GM19455 (cell line): ENCODE measurements at regions not wholly inside any gene's neighbourhood (a gene's known extent, or its start where the extent isn't known, plus 50 kb on each side); places are given as distances from the start of the nearest gene placed in this dataset.
"Not testable (repeated sequence)": the region's sequence is repeated elsewhere in the genome, so short reads cannot be mapped to it uniquely, and the experiment has no call there.

Experiments used
- ATAC-seq: cut with Tn5 transposase; IDR thresholded peaks from one replicate; pipeline ENCODE4 v1.9.1; 2021; ENCODE audit not compliant: unreplicated experiment

DNA sequence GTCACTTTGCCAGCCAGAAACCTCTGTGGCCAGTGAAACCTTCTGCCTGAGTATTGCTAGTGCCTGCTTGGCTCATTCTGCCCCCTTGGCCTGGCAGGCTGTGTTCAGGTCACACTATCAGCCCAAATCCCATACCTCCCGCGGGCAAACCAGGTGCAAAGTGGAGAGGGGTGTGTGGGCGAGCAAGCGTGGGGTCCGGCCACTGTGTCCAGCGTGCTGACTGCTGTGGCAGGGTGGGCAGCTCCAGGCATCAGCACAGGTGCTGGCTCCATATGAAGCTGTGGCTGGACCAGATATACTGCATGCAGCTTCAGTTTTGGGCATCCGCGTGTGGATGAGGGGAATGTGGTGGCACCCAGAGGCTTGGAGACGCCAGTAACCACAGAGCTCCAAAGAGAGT, 576.5 kb upstream of the EDIL3 start:
- ATAC-seq = no peak

GRCh38 chr5:84961903-84962302, 577.2 kb upstream of the EDIL3 start:
- no peak for ATAC-seq

DNA sequence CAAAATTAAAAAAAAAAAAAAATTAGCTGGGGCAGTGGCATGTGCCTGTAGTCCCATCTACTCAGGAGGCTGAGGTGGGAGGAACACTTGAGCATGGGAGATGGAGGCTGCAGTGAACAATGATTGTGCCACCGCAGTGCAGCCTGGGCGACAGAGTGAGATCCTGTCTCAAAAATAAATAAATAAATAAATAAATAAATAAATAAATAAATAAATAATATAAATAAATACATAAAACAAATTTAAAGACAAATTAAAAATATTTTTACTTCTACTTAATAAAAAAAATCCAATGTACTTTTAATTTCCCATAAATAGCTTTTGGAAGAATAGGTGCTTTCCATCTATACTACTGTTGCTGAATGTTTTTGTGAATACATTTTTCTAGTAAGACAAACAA, 598.4 kb upstream of the EDIL3 start:
- ATAC-seq = no peak

- no peak for ATAC-seq
Observed at GRCh38 chr5:84985148-84985547, 600.5 kb upstream of the EDIL3 start.

DNA sequence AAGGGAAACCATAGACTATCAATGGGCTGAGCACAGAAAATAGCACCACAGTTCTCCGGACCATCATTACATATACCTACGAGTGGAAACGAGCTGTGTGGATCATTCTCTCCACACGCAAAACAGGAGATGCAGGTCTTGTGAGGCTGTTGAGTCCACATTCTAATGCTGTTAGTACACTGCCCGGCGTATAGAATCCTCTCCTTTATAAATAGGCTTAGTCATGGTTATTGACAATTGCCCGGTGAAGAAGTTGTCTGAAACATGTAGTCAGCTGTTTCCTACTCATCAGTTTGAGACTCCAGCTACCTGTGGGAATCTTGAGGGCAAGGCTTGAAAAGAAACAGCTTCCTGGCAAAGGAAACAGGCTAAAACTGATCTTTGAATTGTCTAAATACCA, 602.0 kb upstream of the EDIL3 start:
- no peak for ATAC-seq

- ATAC-seq = no peak
Observed at GRCh38 chr5:85000671-85001070, 616.0 kb upstream of the EDIL3 start.

GRCh38 chr5:85002026-85002425, 617.3 kb upstream of the EDIL3 start:
- not testable (repeated sequence) for ATAC-seq

GRCh38 chr5:85010014-85010562, 625.4 kb upstream of the EDIL3 start:
- no peak for ATAC-seq

DNA sequence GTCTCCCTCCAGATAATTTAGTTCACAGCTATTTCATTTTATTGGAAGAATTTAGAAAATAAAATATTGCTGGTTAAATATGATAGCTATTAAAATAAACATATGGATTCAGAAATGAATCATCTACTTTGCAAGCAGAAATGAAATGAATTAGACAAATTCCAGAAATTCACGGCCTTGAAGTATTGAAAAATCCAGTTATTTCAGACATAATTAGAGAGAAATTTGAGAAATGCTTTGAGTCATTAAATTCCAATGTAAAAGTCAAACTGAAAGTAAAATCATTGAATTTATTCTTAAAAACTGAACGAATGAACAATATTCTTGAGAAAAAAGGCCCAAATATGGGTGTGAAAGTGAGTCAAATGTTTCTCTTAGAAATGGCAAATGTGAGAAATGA, 632.6 kb upstream of the EDIL3 start:
- no peak for ATAC-seq

DNA sequence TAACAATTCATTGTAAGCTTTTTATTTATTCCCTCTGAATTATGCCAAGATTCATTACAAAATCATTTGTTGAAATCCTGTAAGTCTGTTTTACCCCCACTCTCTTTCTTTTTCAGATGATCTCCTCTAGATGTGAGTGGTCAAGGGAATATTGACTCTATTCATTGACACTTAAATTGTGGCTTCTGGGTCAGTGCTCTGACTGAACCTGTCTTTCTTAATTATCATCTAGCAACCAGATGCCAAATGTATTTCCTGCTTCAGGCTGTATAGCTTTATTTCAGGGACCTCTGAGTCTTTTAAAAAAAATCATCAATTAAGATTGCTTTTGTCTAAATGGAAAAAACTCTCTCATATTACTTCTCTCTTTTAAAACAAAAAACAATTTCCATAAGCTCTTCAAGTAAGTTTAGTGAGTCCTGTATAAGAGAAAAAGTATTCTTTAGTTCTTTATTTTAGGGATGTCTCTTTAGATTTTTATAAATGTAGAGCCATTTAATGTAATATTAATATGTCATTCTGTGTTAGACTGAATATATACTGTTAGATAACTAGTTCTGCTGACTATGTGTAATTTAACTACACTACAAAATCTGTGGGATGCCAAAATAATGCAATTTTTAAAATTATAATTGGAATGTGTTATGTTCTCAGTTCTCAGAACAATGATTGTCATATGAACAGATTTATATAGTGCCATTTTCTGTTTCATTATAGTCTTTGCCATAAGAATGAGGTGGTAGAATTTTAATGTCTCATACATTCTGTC, 645.8 kb upstream of the EDIL3 start:
- no peak for ATAC-seq

DNA sequence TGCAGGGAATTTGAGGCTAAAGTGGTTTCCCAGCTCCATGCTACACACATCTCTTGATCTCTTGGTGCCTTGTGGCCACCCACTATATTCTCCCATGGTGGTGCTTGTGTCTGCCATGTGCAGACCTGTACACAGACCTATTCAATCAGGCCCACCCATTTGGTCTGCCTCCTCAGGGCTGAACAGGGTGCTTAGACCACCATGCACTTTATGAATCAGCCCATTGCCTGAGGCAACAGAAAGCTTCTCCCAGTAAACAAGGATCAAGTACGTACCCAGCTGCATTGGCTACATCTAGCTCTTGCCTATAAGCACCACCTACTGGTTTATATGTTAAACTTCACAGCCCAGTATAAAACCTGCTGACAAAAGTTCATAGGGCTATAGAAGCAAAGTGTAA, 664.3 kb upstream of the EDIL3 start:
- no peak for ATAC-seq

GRCh38 chr5:85052826-85053225, 668.1 kb upstream of the EDIL3 start:
- no peak for ATAC-seq

DNA sequence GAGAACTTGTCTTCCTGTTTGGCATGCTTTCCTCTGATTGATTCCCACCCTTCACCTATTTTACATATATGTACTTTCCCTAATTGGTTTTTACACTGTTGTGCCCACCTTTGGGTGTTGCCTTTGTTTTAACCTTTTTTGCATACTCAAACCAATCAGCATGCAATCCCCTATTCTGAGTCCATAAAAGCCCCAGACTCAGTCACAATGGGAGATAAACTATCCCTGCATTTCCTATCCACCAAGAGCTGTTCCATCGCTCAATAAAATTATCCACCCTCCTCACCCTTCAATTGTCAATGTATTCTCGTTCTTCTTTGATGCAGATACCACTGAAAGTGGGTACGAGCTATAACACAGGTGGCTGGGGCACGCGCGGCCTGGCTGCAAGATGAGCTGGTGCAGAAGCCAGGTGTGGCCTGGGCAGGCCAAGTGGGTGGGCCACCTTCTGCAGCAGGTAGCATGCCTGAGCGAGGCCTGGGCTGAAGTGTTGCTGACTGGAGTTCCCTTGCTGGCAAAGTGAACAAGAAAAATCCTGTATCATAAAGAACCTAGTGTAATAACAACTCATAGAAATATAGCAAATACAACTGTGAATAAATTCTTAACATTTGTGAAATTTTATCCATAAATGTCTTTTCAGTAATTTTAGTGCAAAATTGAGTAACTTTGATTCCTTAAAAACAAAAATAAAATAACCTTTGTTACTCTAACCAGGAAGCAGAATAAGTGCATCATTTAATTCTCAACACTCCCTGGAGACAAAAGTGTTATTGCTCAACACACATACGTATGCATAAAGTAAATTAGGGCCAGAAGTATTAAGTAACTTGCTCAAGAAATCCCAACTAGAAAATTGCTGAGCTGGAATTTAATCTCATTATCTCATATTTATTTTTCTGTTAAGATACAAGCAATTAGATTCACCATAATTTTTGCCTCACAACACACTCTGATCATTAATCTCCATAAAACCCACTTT, 685.3 kb upstream of the EDIL3 start:
- ATAC-seq = no peak

DNA sequence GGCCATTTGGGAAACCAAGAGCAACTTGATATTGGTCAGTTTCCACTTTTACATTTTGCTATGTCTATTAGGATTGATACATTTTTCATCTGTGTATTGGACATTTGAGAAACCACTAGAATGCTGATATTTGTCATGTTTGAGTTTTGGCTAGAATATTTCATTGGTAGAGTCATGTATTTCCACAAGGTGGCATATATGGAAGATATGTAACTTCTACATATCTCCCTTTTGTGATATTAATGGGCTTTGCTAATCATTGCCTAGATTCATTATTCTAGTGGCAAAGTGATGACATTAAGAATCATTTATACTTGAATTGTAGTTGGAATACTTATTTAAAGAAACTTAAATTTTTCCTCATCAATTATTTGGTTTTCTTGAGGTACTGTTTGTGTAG, 692.9 kb upstream of the EDIL3 start:
- no peak for ATAC-seq

DNA sequence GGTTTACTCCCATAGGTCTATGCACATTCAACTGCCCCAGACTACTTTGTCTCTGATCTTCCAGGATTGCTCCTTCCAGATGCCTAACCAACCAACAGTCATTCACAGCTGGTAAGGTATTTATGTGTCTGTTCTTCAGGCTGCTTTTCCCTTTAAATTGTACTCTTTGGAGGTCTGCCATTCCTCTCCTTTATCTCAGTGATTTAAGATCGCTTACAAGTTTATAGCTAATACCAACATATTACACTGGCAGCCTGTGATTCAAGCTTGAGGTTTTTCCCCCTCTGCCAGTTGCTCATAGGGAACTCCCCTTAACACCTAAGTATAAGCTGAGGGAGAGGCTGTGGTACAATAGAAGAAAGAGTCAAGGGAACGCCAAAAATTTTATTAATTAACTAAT, 711.7 kb upstream of the EDIL3 start:
- ATAC-seq = no peak

DNA sequence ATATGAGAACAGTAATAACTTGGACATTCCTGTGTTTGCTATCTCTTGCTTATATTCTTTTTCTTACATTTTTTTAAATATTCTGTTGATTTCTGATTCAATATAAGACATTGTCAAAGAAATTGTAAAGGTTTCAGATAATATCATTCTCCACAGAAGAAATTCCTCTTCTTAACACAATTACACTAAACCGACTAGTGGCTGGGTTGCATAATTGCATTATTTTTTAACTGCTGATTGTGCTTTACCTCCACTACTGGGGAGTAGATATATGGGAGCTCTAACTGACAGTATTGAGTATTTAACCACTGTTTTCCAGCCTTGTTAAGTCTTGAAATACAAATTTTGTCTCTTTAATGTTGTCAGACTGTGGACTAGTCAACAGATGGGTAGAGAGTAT, 723.8 kb upstream of the EDIL3 start:
- no peak for ATAC-seq

- no peak for ATAC-seq
Observed at GRCh38 chr5:85109616-85110015, 724.9 kb upstream of the EDIL3 start.

GRCh38 chr5:85132269-85132668, 747.6 kb upstream of the EDIL3 start:
- ATAC-seq = no peak

GRCh38 chr5:85140471-85140870, 755.8 kb upstream of the EDIL3 start:
- no peak for ATAC-seq

DNA sequence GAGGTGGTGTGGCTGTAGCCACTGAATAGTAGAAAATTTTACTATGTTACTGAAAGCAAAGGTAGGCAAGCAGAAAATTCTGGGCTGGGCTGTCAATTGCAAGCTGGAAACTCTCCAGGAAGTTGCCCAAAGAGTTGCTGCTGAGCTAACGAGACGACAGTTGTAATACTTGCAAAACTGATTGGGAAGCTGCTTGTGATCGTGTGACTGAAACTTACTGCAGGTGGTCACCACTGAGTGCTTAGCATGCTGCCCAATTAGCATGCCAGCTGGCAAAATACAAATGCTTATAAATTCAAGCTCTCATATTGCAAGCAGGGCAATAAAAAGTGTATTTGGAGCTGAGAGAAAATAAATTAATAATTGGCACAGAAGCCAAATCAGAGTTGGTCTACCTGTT, 758.5 kb upstream of the EDIL3 start:
- no peak for ATAC-seq

GRCh38 chr5:85148701-85149100, 764.0 kb upstream of the EDIL3 start:
- no peak for ATAC-seq

DNA sequence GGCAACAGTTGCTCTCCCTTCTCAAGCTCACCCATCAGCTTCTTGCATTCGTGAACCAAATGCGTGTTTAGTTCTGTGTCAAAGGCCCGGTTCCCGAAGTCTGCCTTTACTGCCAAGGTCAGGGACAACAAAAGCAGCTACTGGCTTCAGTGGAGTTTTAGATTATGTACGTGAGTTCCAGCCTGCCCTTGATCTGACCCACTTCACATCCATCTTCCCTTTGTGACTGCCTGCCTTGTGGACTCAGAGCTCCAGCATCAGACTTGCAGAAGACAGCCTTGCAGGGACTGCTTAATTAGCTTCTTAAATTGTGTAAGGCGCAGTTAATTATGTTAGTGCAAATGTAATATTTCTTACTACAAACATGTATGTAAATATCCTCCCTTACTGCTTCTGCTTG, 774.7 kb upstream of the EDIL3 start:
- no peak for ATAC-seq
